Erythroblast (primary cell): ENCODE measurements at regions not wholly inside any gene's neighbourhood (a gene's known extent, or its start where the extent isn't known, plus 50 kb on each side); places are given as distances from the start of the nearest gene placed in this dataset.

Source experiments
- GATA1 ChIP-seq: IDR thresholded peaks from 2 replicates; pipeline ENCODE4 v1.6.1; 2011; ENCODE audit warnings: low read depth, mild to moderate bottlenecking, control low read depth, low read length, moderate library complexity
- POLR2A ChIP-seq: IDR thresholded peaks from 2 replicates; pipeline ENCODE4 v1.6.1; 2011; ENCODE audit warnings: mild to moderate bottlenecking, low read length

DNA sequence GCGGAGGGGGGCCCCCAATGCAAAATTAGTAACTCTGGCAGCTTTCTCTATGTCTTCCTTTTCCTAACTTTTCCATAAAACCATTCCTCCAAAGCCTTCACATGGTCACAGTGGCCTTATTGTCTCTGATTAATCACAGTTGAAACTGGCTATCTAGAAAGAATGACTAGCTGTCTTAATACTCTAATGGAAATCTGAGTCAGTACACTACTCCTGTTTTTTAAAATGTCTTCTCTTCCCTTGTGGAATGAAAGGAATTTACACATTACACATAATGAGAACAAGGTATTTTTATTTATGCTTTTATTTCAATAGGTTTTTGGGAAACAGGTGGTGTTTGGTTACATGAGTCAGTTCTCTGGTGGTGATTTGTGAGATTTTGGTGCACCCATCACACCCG is 66.3 kb upstream of the PUDP start:
- TF ChIP-seq POLR2A (no peak), GATA1 (no peak)
